NCI-H510A treated with DMSO at 0.1 percent for 48 hours (cell line): ENCODE measurements at regions not wholly inside any gene's neighbourhood (a gene's known extent, or its start where the extent isn't known, plus 50 kb on each side); places are given as distances from the start of the nearest gene placed in this dataset.

Experiments
- DNase-seq: peaks from one replicate; lab custom pipeline; 2025; lab: John Stamatoyannopoulos, UW

GRCh38 chr12:107349008-107349747 is 255.8 kb upstream of the CRY1 start:
- no peak for DNase-seq

GRCh38 chr12:107349839-107350238 is 256.5 kb upstream of the CRY1 start:
- DNase-seq = no peak

- no peak for DNase-seq
Measured at GRCh38 chr12:107351109-107351508, 257.8 kb upstream of the CRY1 start.

GRCh38 chr12:107351713-107352112 is 258.4 kb upstream of the CRY1 start:
- no peak for DNase-seq

GRCh38 chr12:107352347-107353081 is 259.2 kb upstream of the CRY1 start:
- DNase-seq = no peak

- no peak for DNase-seq
Measured at GRCh38 chr12:107353312-107353711, 260.0 kb upstream of the CRY1 start.

- no peak for DNase-seq
Measured at GRCh38 chr12:107355004-107355565, 261.7 kb upstream of the CRY1 start.

GRCh38 chr12:107355612-107356011 is 262.3 kb upstream of the CRY1 start:
- DNase-seq = no peak

GRCh38 chr12:107356266-107356936 is 263.1 kb upstream of the CRY1 start:
- no peak for DNase-seq

GRCh38 chr12:107356937-107357295 is 263.6 kb upstream of the CRY1 start:
- DNase-seq = no peak

- no peak for DNase-seq
Measured at GRCh38 chr12:107359382-107359781, 266.0 kb upstream of the CRY1 start.

GRCh38 chr12:107360033-107360432 is 266.7 kb upstream of the CRY1 start:
- DNase-seq = no peak

- no peak for DNase-seq
Measured at GRCh38 chr12:107360482-107360881, 267.1 kb upstream of the CRY1 start.

- no peak for DNase-seq
Measured at GRCh38 chr12:107361970-107362369, 268.6 kb upstream of the CRY1 start.

- no peak for DNase-seq
Measured at GRCh38 chr12:107362960-107363359, 269.6 kb upstream of the CRY1 start.

- no peak for DNase-seq
Measured at GRCh38 chr12:107364875-107365518, 271.6 kb upstream of the CRY1 start.

GRCh38 chr12:107365703-107366102 is 272.4 kb upstream of the CRY1 start:
- DNase-seq = no peak

GRCh38 chr12:107366322-107366721 is 273.0 kb upstream of the CRY1 start:
- DNase-seq = no peak

GRCh38 chr12:107368586-107368985 is 275.2 kb upstream of the CRY1 start:
- no peak for DNase-seq

GRCh38 chr12:107369006-107369405 is 275.7 kb upstream of the CRY1 start:
- no peak for DNase-seq

GRCh38 chr12:107369679-107370078 is 276.3 kb upstream of the CRY1 start:
- DNase-seq = no peak

- no peak for DNase-seq
Measured at GRCh38 chr12:107372229-107372658, 278.9 kb upstream of the CRY1 start.
